K562 (cell line): ENCODE measurements at regions not wholly inside any gene's neighbourhood (a gene's known extent, or its start where the extent isn't known, plus 50 kb on each side); places are given as distances from the start of the nearest gene placed in this dataset.
A peak's percentile ranks its signal among the peaks of the same experiment; 100 is the strongest.

Source experiments
- ATAC-seq: fragments of 200-7000 bp; cut with Tn5 transposase; 3 replicates; pipeline ENCODE4 v1.9.1; 2020; ENCODE audit warnings: moderate library complexity
- BruUV-seq: library from RNA; stranded (reverse); fragments of 400-500 nt; replicated peaks from 2 replicates; lab custom pipeline; 2021; lab: Mats Ljungman, UMichigan
- CTCF ChIA-PET: fragments of 300-600 bp; formaldehyde crosslinking; extraction: SDS; loops from one replicate; lab custom pipeline; 2021; ENCODE audit warnings: low intra/inter-chr PET ratio; lab: Yijun Ruan, JAX
- POLR2A ChIA-PET: fragments of 300-600, 350-650 bp; sonication (Branson Sonifier 250); formaldehyde crosslinking; extraction: SDS; loops from one replicate; lab custom pipeline; 2021; ENCODE audit warnings: antibody characterized with exemption, inconsistent platforms; lab: Yijun Ruan, JAX
- DNase-seq, 4 experiments: peaks; one replicate each; pipeline versions ENCODE4 v3.0.0 to v3.0.0-alpha.2; 2011 to 2018; ENCODE audit warnings: low spot score in 3 of 4, mixed read lengths in 3 of 4; ENCODE audit errors: extremely low read depth in 1 of 4
- FAIRE-seq: peaks from 2 replicates; lab custom pipeline; 2011; peaks lifted over from hg19 to GRCh38; lab: Jason Lieb, UNC
- H2AFZ ChIP-seq: 2 replicates; pipeline ENCODE4 v1.6.0; 2011; ENCODE audit warnings: low read depth, low read length, control low read depth, inconsistent platforms
- H3K27ac ChIP-seq: fragments of 200-600 bp; 3 replicates; pipeline ENCODE4 v1.8.0; 2011; ENCODE audit warnings: low read depth, mild to moderate bottlenecking, control low read depth, inconsistent platforms, low read length, moderate library complexity, mixed read lengths; ENCODE audit errors: extremely low read depth
- H3K27me3 ChIP-seq, 2 experiments: fragments of 300-600 bp in 1 of 2; 2 replicates in 1 of 2; 3 replicates in 1 of 2; pipeline versions ENCODE4 v1.6.0 to v1.8.0; 2011; ENCODE audit warnings: inconsistent platforms in 2 of 2, low read length in 2 of 2, mild to moderate bottlenecking in 1 of 2, mixed read lengths in 1 of 2, moderate library complexity in 1 of 2; ENCODE audit not compliant: control insufficient read depth in 2 of 2, insufficient read depth in 2 of 2
- H3K36me3 ChIP-seq: fragments of 300-600 bp; 3 replicates; pipeline ENCODE4 v1.8.0; 2011; ENCODE audit warnings: mild to moderate bottlenecking, low read length, inconsistent platforms; ENCODE audit not compliant: control insufficient read depth, insufficient read depth
- H3K4me1 ChIP-seq, 2 experiments: fragments of 200-600 bp in 1 of 2; replicated peaks in 1 of 2; 2 replicates in 1 of 2; 3 replicates in 1 of 2; pipeline versions ENCODE4 v1.5.1 to v1.8.0; 2011; ENCODE audit warnings: inconsistent platforms in 2 of 2, low read length in 2 of 2, mild to moderate bottlenecking in 1 of 2, mixed read lengths in 1 of 2, moderate library complexity in 1 of 2; ENCODE audit not compliant: control insufficient read depth in 2 of 2, insufficient read depth in 2 of 2
- H3K4me2 ChIP-seq: 2 replicates; pipeline ENCODE4 v1.6.1; 2011; ENCODE audit warnings: low read length, control low read depth, inconsistent platforms, mixed read lengths; ENCODE audit not compliant: insufficient read depth
- H3K4me3 ChIP-seq: fragments of 200-600 bp; sonication (generic), shearing (Covaris generic); 2 replicates; pipeline ENCODE4 v1.5.1; 2016; ENCODE audit warnings: control low read depth, inconsistent platforms
- H3K79me2 ChIP-seq: fragments of 200-600 bp; 3 replicates; pipeline ENCODE4 v1.8.0; 2011; ENCODE audit warnings: low read length, inconsistent platforms; ENCODE audit not compliant: control insufficient read depth, insufficient read depth
- H3K9ac ChIP-seq, 2 experiments: 2 replicates each; pipeline versions ENCODE4 v1.6.0 to v1.6.1; 2011; ENCODE audit warnings: low read depth in 2 of 2, low read length in 2 of 2, control low read depth in 1 of 2, inconsistent platforms in 1 of 2, mild to moderate bottlenecking in 1 of 2, mixed read lengths in 1 of 2; ENCODE audit not compliant: insufficient read depth in 1 of 2
- H3K9me1 ChIP-seq: one replicate; pipeline ENCODE4 v1.6.0; 2011; ENCODE audit warnings: inconsistent platforms, mild to moderate bottlenecking, low read length, moderate library complexity; ENCODE audit not compliant: control insufficient read depth, insufficient read depth
- H3K9me3 ChIP-seq: replicated peaks from 2 replicates; pipeline ENCODE4 v1.5.1; 2011; ENCODE audit warnings: low read depth, low read length, inconsistent platforms; ENCODE audit not compliant: control insufficient read depth, insufficient read depth
- H4K20me1 ChIP-seq: replicated peaks from 2 replicates; pipeline ENCODE4 v1.6.1; 2011; ENCODE audit warnings: low read length, inconsistent platforms, mixed read lengths; ENCODE audit not compliant: control insufficient read depth, insufficient read depth
- ETV5 ChIP-seq: sonication (generic); formaldehyde crosslinking; IDR thresholded peaks from 2 replicates; pipeline ENCODE4 v1.4.0; 2020; ENCODE audit warnings: low read depth, mild to moderate bottlenecking, missing genetic modification reagents
- MAFG ChIP-seq: fragments of 450-650 bp; conservative IDR thresholded peaks from 2 replicates; pipeline ENCODE4 v1.6.1; 2016; ENCODE audit warnings: missing genetic modification characterization, missing compliant biosample characterization
- THRAP3 ChIP-seq: fragments of 450-650 bp; IDR thresholded peaks from 2 replicates; pipeline ENCODE4 v1.6.1; 2016; ENCODE audit warnings: mild to moderate bottlenecking, inconsistent platforms, borderline replicate concordance
- ZNF316 ChIP-seq: fragments of 450-650 bp; IDR thresholded peaks from 2 replicates; pipeline ENCODE4 v1.6.1; 2016
- ZNF436 ChIP-seq: fragments of 250-450, 450-650 bp; sonication (Bioruptor Pico); formaldehyde crosslinking; IDR thresholded peaks from 2 replicates; pipeline ENCODE4 v1.7.0; 2020; ENCODE audit warnings: mild to moderate bottlenecking
- WGBS: fragments of 100-300 bp; shearing (Covaris generic); methylation state at CpG from one replicate; pipeline ENCODE4 v1.1.6; 2016; ENCODE audit warnings: low coverage, mixed read lengths; ENCODE audit not compliant: insufficient coverage; ENCODE audit errors: missing lambda C conversion rate; 5-methylcytosine and 5-hydroxymethylcytosine counted together
- in situ Hi-C: fragments of 300-500 bp; cut with MboI; formaldehyde crosslinking; loops from 4 replicates; pipeline ENCODE4 v1.15.0; 2018; ENCODE audit warnings: inconsistent platforms, mixed read lengths
- intact Hi-C: fragments of 100-400 bp; cut with micrococcal nuclease; formaldehyde crosslinking; loops from 2 replicates; pipeline ENCODE4 v1.14.2; 2022
- TF ChIP-seq, protein P1 (sequence below): sonication (generic); formaldehyde crosslinking; IDR thresholded peaks from 2 replicates; pipeline ENCODE4 v1.8.0; 2023; ENCODE audit warnings: mild to moderate bottlenecking, missing genetic modification reagents
- TF ChIP-seq, protein P2 (sequence below): fragments of 450-650 bp; IDR thresholded peaks from 2 replicates; pipeline ENCODE4 v1.6.1; 2017; ENCODE audit warnings: antibody characterized with exemption

DNA sequence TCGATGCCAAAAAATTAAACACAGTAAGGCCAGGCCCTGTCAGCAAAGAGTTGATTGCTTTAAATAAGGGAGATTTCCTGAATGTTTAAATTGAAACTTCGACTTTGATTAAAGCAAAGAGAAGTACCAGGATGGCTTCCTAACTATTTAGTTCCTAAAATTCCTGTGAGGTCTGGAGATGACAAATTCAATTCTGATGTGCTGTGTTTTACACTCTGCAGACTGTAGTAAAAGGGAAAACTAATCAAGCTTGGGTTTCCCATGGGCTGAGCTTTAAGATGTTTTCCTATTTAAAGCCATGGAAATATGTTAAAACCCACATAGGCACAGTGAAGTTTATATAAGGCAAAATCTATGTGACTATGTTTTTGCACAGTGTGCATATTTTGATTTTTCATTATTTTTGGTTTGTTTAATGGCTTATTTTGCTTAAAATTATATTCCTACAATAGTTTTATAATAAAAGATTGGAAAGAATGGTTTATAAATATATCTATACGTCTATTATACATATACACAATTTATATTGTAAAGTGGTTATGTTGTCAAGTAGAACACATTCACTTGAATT, 198.5 kb upstream of the EYA4 start:
- no peak overlapping the region for H2AFZ ChIP-seq
- BruUV-seq = no TSS peak
- DNase-seq (no peak), FAIRE-seq (no peak), ATAC-seq (no peak)
- H4K20me1 ChIP-seq = no peaks in the 10 kb centered on the region
- POLR2A ChIA-PET = no interaction called here
- TF ChIP-seq, protein P1, sequence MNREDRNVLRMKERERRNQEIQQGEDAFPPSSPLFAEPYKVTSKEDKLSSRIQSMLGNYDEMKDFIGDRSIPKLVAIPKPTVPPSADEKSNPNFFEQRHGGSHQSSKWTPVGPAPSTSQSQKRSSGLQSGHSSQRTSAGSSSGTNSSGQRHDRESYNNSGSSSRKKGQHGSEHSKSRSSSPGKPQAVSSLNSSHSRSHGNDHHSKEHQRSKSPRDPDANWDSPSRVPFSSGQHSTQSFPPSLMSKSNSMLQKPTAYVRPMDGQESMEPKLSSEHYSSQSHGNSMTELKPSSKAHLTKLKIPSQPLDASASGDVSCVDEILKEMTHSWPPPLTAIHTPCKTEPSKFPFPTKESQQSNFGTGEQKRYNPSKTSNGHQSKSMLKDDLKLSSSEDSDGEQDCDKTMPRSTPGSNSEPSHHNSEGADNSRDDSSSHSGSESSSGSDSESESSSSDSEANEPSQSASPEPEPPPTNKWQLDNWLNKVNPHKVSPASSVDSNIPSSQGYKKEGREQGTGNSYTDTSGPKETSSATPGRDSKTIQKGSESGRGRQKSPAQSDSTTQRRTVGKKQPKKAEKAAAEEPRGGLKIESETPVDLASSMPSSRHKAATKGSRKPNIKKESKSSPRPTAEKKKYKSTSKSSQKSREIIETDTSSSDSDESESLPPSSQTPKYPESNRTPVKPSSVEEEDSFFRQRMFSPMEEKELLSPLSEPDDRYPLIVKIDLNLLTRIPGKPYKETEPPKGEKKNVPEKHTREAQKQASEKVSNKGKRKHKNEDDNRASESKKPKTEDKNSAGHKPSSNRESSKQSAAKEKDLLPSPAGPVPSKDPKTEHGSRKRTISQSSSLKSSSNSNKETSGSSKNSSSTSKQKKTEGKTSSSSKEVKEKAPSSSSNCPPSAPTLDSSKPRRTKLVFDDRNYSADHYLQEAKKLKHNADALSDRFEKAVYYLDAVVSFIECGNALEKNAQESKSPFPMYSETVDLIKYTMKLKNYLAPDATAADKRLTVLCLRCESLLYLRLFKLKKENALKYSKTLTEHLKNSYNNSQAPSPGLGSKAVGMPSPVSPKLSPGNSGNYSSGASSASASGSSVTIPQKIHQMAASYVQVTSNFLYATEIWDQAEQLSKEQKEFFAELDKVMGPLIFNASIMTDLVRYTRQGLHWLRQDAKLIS = no peak
- TF ChIP-seq THRAP3 (no peak), ETV5 (CRISPR knock-in tag) (no peak), ZNF316 (peak; percentile 56), ZNF436 (CRISPR knock-in tag) (no peak), MAFG (tag) (peak; percentile 14; the same call in 1 of the 2 replicates)
- TF ChIP-seq, protein P2, sequence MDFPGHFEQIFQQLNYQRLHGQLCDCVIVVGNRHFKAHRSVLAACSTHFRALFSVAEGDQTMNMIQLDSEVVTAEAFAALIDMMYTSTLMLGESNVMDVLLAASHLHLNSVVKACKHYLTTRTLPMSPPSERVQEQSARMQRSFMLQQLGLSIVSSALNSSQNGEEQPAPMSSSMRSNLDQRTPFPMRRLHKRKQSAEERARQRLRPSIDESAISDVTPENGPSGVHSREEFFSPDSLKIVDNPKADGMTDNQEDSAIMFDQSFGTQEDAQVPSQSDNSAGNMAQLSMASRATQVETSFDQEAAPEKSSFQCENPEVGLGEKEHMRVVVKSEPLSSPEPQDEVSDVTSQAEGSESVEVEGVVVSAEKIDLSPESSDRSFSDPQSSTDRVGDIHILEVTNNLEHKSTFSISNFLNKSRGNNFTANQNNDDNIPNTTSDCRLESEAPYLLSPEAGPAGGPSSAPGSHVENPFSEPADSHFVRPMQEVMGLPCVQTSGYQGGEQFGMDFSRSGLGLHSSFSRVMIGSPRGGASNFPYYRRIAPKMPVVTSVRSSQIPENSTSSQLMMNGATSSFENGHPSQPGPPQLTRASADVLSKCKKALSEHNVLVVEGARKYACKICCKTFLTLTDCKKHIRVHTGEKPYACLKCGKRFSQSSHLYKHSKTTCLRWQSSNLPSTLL = no peak
- no peaks in the 10 kb centered on the region for H3K9me3 ChIP-seq
- H3K4me3 ChIP-seq = no peak overlapping the region
- intact Hi-C loops = no loop called here
- CTCF ChIA-PET = no interaction called here
- no peaks in the 10 kb centered on the region for H3K79me2 ChIP-seq
- in situ Hi-C loops = no loop called here
- H3K9ac ChIP-seq = no peak overlapping the region
- no peaks in the 10 kb centered on the region for H3K4me1 ChIP-seq
- no peaks in the 10 kb centered on the region for H3K9me1 ChIP-seq
- no peak overlapping the region for H3K27ac ChIP-seq
- no peaks in the 10 kb centered on the region for H3K36me3 ChIP-seq
- 0% methylated on average over 3 of the region's 3 CpGs for WGBS
- no peaks in the 10 kb centered on the region for H3K27me3 ChIP-seq
- no peak overlapping the region for H3K4me2 ChIP-seq
